ENCODE measurements at regions not wholly inside any gene's neighbourhood (a gene's known extent, or its start where the extent isn't known, plus 50 kb on each side); places are given as distances from the start of the nearest gene placed in this dataset.

GRCh38 chr2:219744600-219744999 lies 117.2 kb downstream of the SLC4A3 start:
- no peaks in the 10 kb centered on the region for H3K9me3 ChIP-seq (ENCODE audit: control insufficient read depth, insufficient read depth, low read depth, low read length)

GRCh38 chr2:219747637-219748036 lies 120.2 kb downstream of the SLC4A3 start:
- CTCF ChIA-PET = no interaction called here
- TF ChIP-seq ZNF24 (tag by site-specific recombination; IDR thresholded peaks at IDR 0.05) = no peak
- no peak for TF ChIP-seq ZNF670 (tag by site-specific recombination; IDR thresholded peaks at IDR 0.05; ENCODE audit: low read depth)
- no peak for TF ChIP-seq ZNF10 (tag by site-specific recombination; IDR thresholded peaks at IDR 0.05)
- TF ChIP-seq ZNF830 (tag by site-specific recombination; IDR thresholded peaks at IDR 0.05; ENCODE audit: low read depth) = no peak
- TF ChIP-seq SETDB1 (IDR thresholded peaks at IDR 0.05; ENCODE audit: insufficient read length, low read length) = no peak
- TF ChIP-seq ZNF768 (tag by site-specific recombination; IDR thresholded peaks at IDR 0.05) = no peak
- no peak for TF ChIP-seq PRDM10 (tag by site-specific recombination; IDR thresholded peaks at IDR 0.05)
- no peak for TF ChIP-seq ZNF16 (tag by site-specific recombination; IDR thresholded peaks at IDR 0.05; ENCODE audit: low read depth)
- TF ChIP-seq SP7 (tag by site-specific recombination; IDR thresholded peaks at IDR 0.05) = no peak
- Histone ChIP-seq H3K4me1 (ENCODE audit: control insufficient read depth, insufficient read depth, low read length) (peaks cover 5% of the 10 kb centered on the region; the same call in 1 of the 2 replicates), H3K36me3 (ENCODE audit: control insufficient read depth in 2 of 2, insufficient read depth in 1 of 2, low read length in 2 of 2) (no peaks in the 10 kb centered on the region), H3K4me3 (ENCODE audit: low read depth, low read length) (no peak overlapping the region), H3K27ac (ENCODE audit: extremely low read depth, low read depth, low read length) (no peak overlapping the region), H3K9me3 (ENCODE audit: control insufficient read depth, insufficient read depth, low read depth, low read length) (no peaks in the 10 kb centered on the region)
- POLR2A ChIA-PET = no interaction called here

More at GRCh38 chr2:219744600-219744999, 117.2 kb downstream of the SLC4A3 start:
- H3K36me3 ChIP-seq (ENCODE audit: control insufficient read depth in 2 of 2, insufficient read depth in 1 of 2, low read length in 2 of 2) = no peaks in the 10 kb centered on the region
- H3K4me1 ChIP-seq (ENCODE audit: control insufficient read depth, insufficient read depth, low read length) = peaks cover 5% of the 10 kb centered on the region; the same call in 1 of the 2 replicates
- no peak overlapping the region for H3K27ac ChIP-seq (ENCODE audit: extremely low read depth, low read depth, low read length)
- ChIA-PET POLR2A (no interaction called here), CTCF (interaction anchor here (0.6 to 1.6 kb wide), 4 partner anchors 9 to 254 kb away, joined by 3 to 7 read pairs (median 5); no protein-coding TSS in a partner anchor)
- H3K4me3 ChIP-seq (ENCODE audit: low read depth, low read length) = no peak overlapping the region
- no peak for TF ChIP-seq ZNF24 (tag by site-specific recombination; IDR thresholded peaks at IDR 0.05)
- peak; percentile 76 for TF ChIP-seq ZBTB44 (tag by site-specific recombination; IDR thresholded peaks at IDR 0.05)
- TF ChIP-seq ZNF155 (tag by site-specific recombination; IDR thresholded peaks at IDR 0.05) = no peak
- TF ChIP-seq ZNF596 (tag by site-specific recombination; IDR thresholded peaks at IDR 0.05) = no peak

- H3K9me3 ChIP-seq (ENCODE audit: control insufficient read depth, insufficient read depth, low read depth, low read length) = no peaks in the 10 kb centered on the region
- no peak overlapping the region for H3K27ac ChIP-seq (ENCODE audit: extremely low read depth, low read depth, low read length)
- POLR2A ChIA-PET = no interaction called here
- CTCF ChIA-PET = interaction anchor here (0.6 to 0.7 kb wide), 3 partner anchors 49 to 90 kb away, joined by 3 to 4 read pairs (median 4); no protein-coding TSS in a partner anchor
- H3K4me1 ChIP-seq (ENCODE audit: control insufficient read depth, insufficient read depth, low read length) = peaks cover 5% of the 10 kb centered on the region; the same call in 1 of the 2 replicates
- H3K36me3 ChIP-seq (ENCODE audit: control insufficient read depth in 2 of 2, insufficient read depth in 1 of 2, low read length in 2 of 2) = no peaks in the 10 kb centered on the region
- H3K4me3 ChIP-seq (ENCODE audit: low read depth, low read length) = no peak overlapping the region
- peak; percentile 84 for TF ChIP-seq SCRT1 (tag by site-specific recombination; IDR thresholded peaks at IDR 0.05; ENCODE audit: borderline replicate concordance)
- TF ChIP-seq REST (tag by site-specific recombination; IDR thresholded peaks at IDR 0.05) = no peak
- TF ChIP-seq ZNF830 (tag by site-specific recombination; IDR thresholded peaks at IDR 0.05; ENCODE audit: low read depth) = no peak
- TF ChIP-seq OVOL3 (tag by site-specific recombination; IDR thresholded peaks at IDR 0.05) = peak; percentile 68; the same call in 1 of the 2 replicates
- TF ChIP-seq ZNF433 (tag by site-specific recombination; IDR thresholded peaks at IDR 0.05; ENCODE audit: low read depth) = no peak
- TF ChIP-seq BCL11B (tag by site-specific recombination; IDR thresholded peaks at IDR 0.05; ENCODE audit: low read depth) = peak; percentile 49; the same call in 1 of the 2 replicates
- peak; percentile 28; the same call in 1 of the 2 replicates for TF ChIP-seq KLF1 (tag by site-specific recombination; IDR thresholded peaks at IDR 0.05)
- no peak for TF ChIP-seq ZNF335 (tag by site-specific recombination; conservative IDR thresholded peaks at IDR 0.05)
- TF ChIP-seq ZNF571 (tag by site-specific recombination; IDR thresholded peaks at IDR 0.05) = no peak
- 0 out of 2 replicates have a peak, but pooled peaks have one; percentile 25 for TF ChIP-seq SCRT2 (tag by site-specific recombination; IDR thresholded peaks at IDR 0.05)
These were observed 121.5 kb downstream of the SLC4A3 start for GRCh38 chr2:219748671-219749570.
